SK-N-SH (cell line): ENCODE measurements at regions not wholly inside any gene's neighbourhood (a gene's known extent, or its start where the extent isn't known, plus 50 kb on each side); places are given as distances from the start of the nearest gene placed in this dataset.

ENCODE experiments used
- CTCF ChIA-PET: fragments of 300-600, 350-600 bp; formaldehyde crosslinking; extraction: SDS; loops from one replicate; lab custom pipeline; 2021; lab: Yijun Ruan, JAX
- POLR2A ChIA-PET: fragments of 350-600 bp; sonication (Branson Sonifier 250); formaldehyde crosslinking; extraction: SDS; loops from one replicate; lab custom pipeline; 2020; ENCODE audit warnings: antibody characterized with exemption, inconsistent platforms; lab: Yijun Ruan, JAX
- DNase-seq: peaks from one replicate; pipeline ENCODE4 v3.0.0; 2012
- H2AFZ ChIP-seq: fragments of 200-600 bp; sonication (generic); 2 replicates; pipeline ENCODE4 v1.8.1; 2016; ENCODE audit warnings: antibody characterized with exemption, mild to moderate bottlenecking, low read depth
- H3F3A ChIP-seq: fragments of 200-600 bp; sonication (generic); replicated peaks from 2 replicates; pipeline ENCODE3; 2016; ENCODE audit warnings: antibody characterized with exemption, mild to moderate bottlenecking; ENCODE audit not compliant: insufficient read depth
- H3K27ac ChIP-seq, 2 experiments: fragments of 200-500 bp in 1 of 2; fragments of 200-600 bp in 1 of 2; sonication (Bioruptor generic) in 1 of 2; sonication (generic), shearing (Covaris generic) in 1 of 2; 2 replicates each; pipeline versions ENCODE4 v1.5.1 to v1.6.1; 2014 to 2016; ENCODE audit warnings: low read depth in 2 of 2, inconsistent platforms in 1 of 2, low read length in 1 of 2, mild to moderate bottlenecking in 1 of 2, mixed read lengths in 1 of 2
- H3K27me3 ChIP-seq: fragments of 200-600 bp; sonication (generic), shearing (Covaris generic); 2 replicates; pipeline ENCODE4 v1.6.1; 2016; ENCODE audit warnings: mixed run types; ENCODE audit not compliant: insufficient read depth
- H3K36me3 ChIP-seq, 2 experiments: fragments of 200-500 bp in 1 of 2; fragments of 200-600 bp in 1 of 2; sonication (Bioruptor generic) in 1 of 2; sonication (generic) in 1 of 2; replicated peaks in 1 of 2; 2 replicates each; pipeline versions ENCODE3 to v1.5.1; 2014 to 2016; ENCODE audit warnings: low read length in 1 of 2, mild to moderate bottlenecking in 1 of 2; ENCODE audit not compliant: insufficient read depth in 2 of 2, control insufficient read depth in 1 of 2
- H3K4me1 ChIP-seq, 2 experiments: fragments of 200-500 bp in 1 of 2; fragments of 200-600 bp in 1 of 2; sonication (Bioruptor generic) in 1 of 2; sonication (generic), shearing (Covaris generic) in 1 of 2; 2 replicates each; pipeline versions ENCODE4 v1.5.1 to v1.6.1; 2014 to 2016; ENCODE audit warnings: low read depth in 1 of 2, low read length in 1 of 2, mixed run types in 1 of 2; ENCODE audit not compliant: insufficient read depth in 2 of 2, control insufficient read depth in 1 of 2
- H3K4me2 ChIP-seq: fragments of 200-600 bp; sonication (generic), shearing (Covaris generic); 2 replicates; pipeline ENCODE4 v1.6.1; 2017; ENCODE audit warnings: mixed run types
- H3K4me3 ChIP-seq, 2 experiments: fragments of 200-500 bp in 1 of 2; fragments of 200-600 bp in 1 of 2; sonication (Bioruptor generic) in 1 of 2; sonication (generic), shearing (Covaris generic) in 1 of 2; 2 replicates each; pipeline versions ENCODE4 v1.5.1 to v1.8.1; 2014 to 2016; ENCODE audit warnings: low read depth in 2 of 2, inconsistent platforms in 1 of 2, low read length in 1 of 2, mild to moderate bottlenecking in 1 of 2, mixed read lengths in 1 of 2, moderate library complexity in 1 of 2
- H3K79me2 ChIP-seq: fragments of 200-600 bp; sonication (generic); 2 replicates; pipeline ENCODE4 v1.8.1; 2017; ENCODE audit warnings: mild to moderate bottlenecking; ENCODE audit not compliant: insufficient read depth
- H3K9ac ChIP-seq: fragments of 200-600 bp; sonication (generic); 2 replicates; pipeline ENCODE4 v1.6.1; 2017; ENCODE audit warnings: mixed run types
- H3K9me2 ChIP-seq: fragments of 200-600 bp; sonication (generic); 2 replicates; pipeline ENCODE4 v1.6.1; 2017; ENCODE audit warnings: mixed run types
- H3K9me3 ChIP-seq: fragments of 200-600 bp; sonication (generic); 2 replicates; pipeline ENCODE4 v1.6.1; 2017; ENCODE audit warnings: mixed run types, mild to moderate bottlenecking, moderate library complexity
- H4K20me1 ChIP-seq: fragments of 200-600 bp; sonication (generic); 2 replicates; pipeline ENCODE4 v1.6.1; 2017; ENCODE audit warnings: mild to moderate bottlenecking, mixed run types; ENCODE audit not compliant: insufficient read depth
- CHD2 ChIP-seq: fragments of 150-350 bp; IDR thresholded peaks from 2 replicates; pipeline ENCODE4 v1.6.1; 2018; ENCODE audit warnings: low read length; ENCODE audit not compliant: partially characterized antibody
- CTCF ChIP-seq: fragments of 200-600 bp; sonication (generic); IDR thresholded peaks from 2 replicates; pipeline ENCODE4 v1.6.1; 2017; ENCODE audit warnings: antibody characterized with exemption, mild to moderate bottlenecking, moderate library complexity
- EZH2phosphoT487 ChIP-seq: fragments of 200-600 bp; sonication (generic); IDR thresholded peaks from 2 replicates; pipeline ENCODE4 v1.6.1; 2017; ENCODE audit warnings: low read depth, mixed run types, mild to moderate bottlenecking, antibody characterized with exemption, moderate library complexity, borderline replicate concordance
- MAX ChIP-seq: IDR thresholded peaks from 2 replicates; pipeline ENCODE4 v1.4.0; 2012; ENCODE audit warnings: low read depth
- MXI1 ChIP-seq: IDR thresholded peaks from 2 replicates; pipeline ENCODE4 v1.6.1; 2012; ENCODE audit warnings: mild to moderate bottlenecking, low read depth, low read length, improper control_type of control experiment
- PBX3 ChIP-seq: IDR thresholded peaks from 2 replicates; pipeline ENCODE4; 2012
- RAD21 ChIP-seq: IDR thresholded peaks from 2 replicates; pipeline ENCODE4 v1.6.1; 2012; ENCODE audit warnings: mild to moderate bottlenecking, low read length
- RXRA ChIP-seq: IDR thresholded peaks from 2 replicates; pipeline ENCODE4 v1.4.0; 2012; ENCODE audit warnings: low read depth, mild to moderate bottlenecking, borderline replicate concordance
- SIN3A ChIP-seq: IDR thresholded peaks from 2 replicates; pipeline ENCODE4 v1.6.1; 2012; ENCODE audit warnings: low read depth, mild to moderate bottlenecking, low read length, moderate library complexity, borderline replicate concordance
- TEAD4 ChIP-seq: IDR thresholded peaks from 2 replicates; pipeline ENCODE4 v1.4.0; 2012; ENCODE audit warnings: mild to moderate bottlenecking, borderline replicate concordance; ENCODE audit not compliant: insufficient read depth
- WGBS: methylation state at CpG from one replicate; pipeline ENCODE4 v1.1.6; 2017; ENCODE audit warnings: low lambda C conversion rate; 5-methylcytosine and 5-hydroxymethylcytosine counted together
- TF ChIP-seq, protein P1 (sequence below): fragments of 150-350 bp; IDR thresholded peaks from 2 replicates; pipeline ENCODE4 v1.6.1; 2017; ENCODE audit warnings: antibody characterized with exemption, low read length, low read depth, borderline replicate concordance
- TF ChIP-seq, protein P2 (sequence below): IDR thresholded peaks from 2 replicates; pipeline ENCODE4 v1.4.0; 2012; ENCODE audit warnings: low read depth, borderline replicate concordance
- TF ChIP-seq, protein P3 (sequence below): fragments of 150-350 bp; IDR thresholded peaks from 2 replicates; pipeline ENCODE4 v1.6.1; 2016; ENCODE audit warnings: mild to moderate bottlenecking, low read depth, low read length

DNA sequence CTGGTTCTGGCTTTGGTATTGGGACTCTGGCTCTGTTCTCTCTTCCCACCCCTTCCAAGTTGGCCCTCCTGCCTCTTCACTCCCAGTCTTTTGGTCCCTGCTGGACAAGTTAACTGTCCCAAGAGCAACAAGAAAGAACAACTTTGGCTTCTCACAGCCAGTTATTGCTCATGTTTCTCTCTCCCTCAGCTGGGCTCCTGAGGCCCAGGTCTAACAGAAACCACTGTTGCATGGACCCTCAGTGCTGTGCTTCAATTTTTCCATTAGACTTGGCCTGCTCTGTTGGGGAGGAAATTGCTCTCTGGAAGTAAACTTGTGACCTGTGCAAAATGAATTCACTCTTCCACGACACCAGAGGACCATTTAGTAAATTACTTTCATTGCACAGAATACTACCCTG, 64.5 kb downstream of the CHST2 start:
- H3K27ac ChIP-seq, result no peak overlapping the region
- CTCF ChIA-PET, result no interaction called here

GRCh38 chr3:143185401-143185800, 65.8 kb downstream of the CHST2 start:
- Histone ChIP-seq H3K27me3 (no peaks in the 10 kb centered on the region), H3F3A (no peaks in the 10 kb centered on the region), H3K36me3 (no peaks in the 10 kb centered on the region), H3K4me1 (no peaks in the 10 kb centered on the region), H3K9me3 (peaks cover 7% of the 10 kb centered on the region; the same call in 1 of the 2 replicates), H3K9me2 (no peaks in the 10 kb centered on the region), H3K27ac (no peak overlapping the region), H3K4me2 (no peak overlapping the region), H4K20me1 (no peaks in the 10 kb centered on the region), H3K9ac (no peak overlapping the region), H3K79me2 (no peaks in the 10 kb centered on the region), H3K4me3 (no peak overlapping the region), H2AFZ (no peak overlapping the region)
- ChIA-PET POLR2A (no interaction called here), CTCF (no interaction called here)
- TF ChIP-seq CTCF (no peak), CHD2 (no peak), RAD21 (no peak), SIN3A (no peak), MAX (no peak), TEAD4 (no peak), EZH2phosphoT487 (no peak), MXI1 (no peak)
- TF ChIP-seq, protein P1, sequence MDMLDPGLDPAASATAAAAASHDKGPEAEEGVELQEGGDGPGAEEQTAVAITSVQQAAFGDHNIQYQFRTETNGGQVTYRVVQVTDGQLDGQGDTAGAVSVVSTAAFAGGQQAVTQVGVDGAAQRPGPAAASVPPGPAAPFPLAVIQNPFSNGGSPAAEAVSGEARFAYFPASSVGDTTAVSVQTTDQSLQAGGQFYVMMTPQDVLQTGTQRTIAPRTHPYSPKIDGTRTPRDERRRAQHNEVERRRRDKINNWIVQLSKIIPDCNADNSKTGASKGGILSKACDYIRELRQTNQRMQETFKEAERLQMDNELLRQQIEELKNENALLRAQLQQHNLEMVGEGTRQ, result no peak
- TF ChIP-seq, protein P2, sequence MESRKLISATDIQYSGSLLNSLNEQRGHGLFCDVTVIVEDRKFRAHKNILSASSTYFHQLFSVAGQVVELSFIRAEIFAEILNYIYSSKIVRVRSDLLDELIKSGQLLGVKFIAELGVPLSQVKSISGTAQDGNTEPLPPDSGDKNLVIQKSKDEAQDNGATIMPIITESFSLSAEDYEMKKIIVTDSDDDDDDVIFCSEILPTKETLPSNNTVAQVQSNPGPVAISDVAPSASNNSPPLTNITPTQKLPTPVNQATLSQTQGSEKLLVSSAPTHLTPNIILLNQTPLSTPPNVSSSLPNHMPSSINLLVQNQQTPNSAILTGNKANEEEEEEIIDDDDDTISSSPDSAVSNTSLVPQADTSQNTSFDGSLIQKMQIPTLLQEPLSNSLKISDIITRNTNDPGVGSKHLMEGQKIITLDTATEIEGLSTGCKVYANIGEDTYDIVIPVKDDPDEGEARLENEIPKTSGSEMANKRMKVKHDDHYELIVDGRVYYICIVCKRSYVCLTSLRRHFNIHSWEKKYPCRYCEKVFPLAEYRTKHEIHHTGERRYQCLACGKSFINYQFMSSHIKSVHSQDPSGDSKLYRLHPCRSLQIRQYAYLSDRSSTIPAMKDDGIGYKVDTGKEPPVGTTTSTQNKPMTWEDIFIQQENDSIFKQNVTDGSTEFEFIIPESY, result no peak
- no peak for DNase-seq

More for the DNA sequence above, 64.5 kb downstream of the CHST2 start:
- TF ChIP-seq, protein P3, sequence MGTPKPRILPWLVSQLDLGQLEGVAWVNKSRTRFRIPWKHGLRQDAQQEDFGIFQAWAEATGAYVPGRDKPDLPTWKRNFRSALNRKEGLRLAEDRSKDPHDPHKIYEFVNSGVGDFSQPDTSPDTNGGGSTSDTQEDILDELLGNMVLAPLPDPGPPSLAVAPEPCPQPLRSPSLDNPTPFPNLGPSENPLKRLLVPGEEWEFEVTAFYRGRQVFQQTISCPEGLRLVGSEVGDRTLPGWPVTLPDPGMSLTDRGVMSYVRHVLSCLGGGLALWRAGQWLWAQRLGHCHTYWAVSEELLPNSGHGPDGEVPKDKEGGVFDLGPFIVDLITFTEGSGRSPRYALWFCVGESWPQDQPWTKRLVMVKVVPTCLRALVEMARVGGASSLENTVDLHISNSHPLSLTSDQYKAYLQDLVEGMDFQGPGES, result no peak
- no peak for TF ChIP-seq RXRA
- no peak for TF ChIP-seq PBX3
- H3K27me3 ChIP-seq, result no peaks in the 10 kb centered on the region
- POLR2A ChIA-PET, result no interaction called here
- WGBS, result 45% methylated on average over 1 of the region's 1 CpG
- H2AFZ ChIP-seq, result no peak overlapping the region
- H3K4me2 ChIP-seq, result no peak overlapping the region
- no peak overlapping the region for H3K9ac ChIP-seq
- H3F3A ChIP-seq, result no peaks in the 10 kb centered on the region
- no peaks in the 10 kb centered on the region for H3K4me1 ChIP-seq
- no peak overlapping the region for H3K4me3 ChIP-seq
- H3K9me3 ChIP-seq, result peaks cover 7% of the 10 kb centered on the region; the same call in 1 of the 2 replicates
- H3K79me2 ChIP-seq, result no peaks in the 10 kb centered on the region
- H4K20me1 ChIP-seq, result no peaks in the 10 kb centered on the region
- H3K36me3 ChIP-seq, result no peaks in the 10 kb centered on the region
- no peaks in the 10 kb centered on the region for H3K9me2 ChIP-seq
- no peak for DNase-seq
